ENCODE measurements at regions not wholly inside any gene's neighbourhood (a gene's known extent, or its start where the extent isn't known, plus 50 kb on each side); places are given as distances from the start of the nearest gene placed in this dataset.
A peak's percentile ranks its signal among the peaks of the same experiment; 100 is the strongest.

DNA sequence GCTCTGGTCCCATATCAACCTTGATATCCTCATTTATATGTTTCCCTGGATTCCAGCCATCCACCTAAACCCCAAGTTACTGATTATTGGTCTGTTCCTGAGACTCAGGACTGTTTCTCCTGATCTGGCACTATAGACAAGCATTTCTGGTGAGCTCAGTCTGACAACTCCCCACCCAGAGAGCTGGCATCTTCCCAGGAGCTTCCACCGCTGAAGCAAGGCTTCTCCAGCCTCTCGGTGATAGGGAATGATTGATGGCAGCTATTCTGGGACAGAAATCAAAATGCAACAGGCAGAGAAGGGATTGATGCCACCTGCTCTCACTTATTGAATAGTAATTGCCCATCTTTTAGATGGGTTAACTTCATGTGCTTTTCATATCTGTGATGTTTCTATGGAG, 169.7 kb upstream of the GGTLC1 start:
- no peak for DNase-seq (ENCODE audit: low spot score)
- TF ChIP-seq, protein P1, sequence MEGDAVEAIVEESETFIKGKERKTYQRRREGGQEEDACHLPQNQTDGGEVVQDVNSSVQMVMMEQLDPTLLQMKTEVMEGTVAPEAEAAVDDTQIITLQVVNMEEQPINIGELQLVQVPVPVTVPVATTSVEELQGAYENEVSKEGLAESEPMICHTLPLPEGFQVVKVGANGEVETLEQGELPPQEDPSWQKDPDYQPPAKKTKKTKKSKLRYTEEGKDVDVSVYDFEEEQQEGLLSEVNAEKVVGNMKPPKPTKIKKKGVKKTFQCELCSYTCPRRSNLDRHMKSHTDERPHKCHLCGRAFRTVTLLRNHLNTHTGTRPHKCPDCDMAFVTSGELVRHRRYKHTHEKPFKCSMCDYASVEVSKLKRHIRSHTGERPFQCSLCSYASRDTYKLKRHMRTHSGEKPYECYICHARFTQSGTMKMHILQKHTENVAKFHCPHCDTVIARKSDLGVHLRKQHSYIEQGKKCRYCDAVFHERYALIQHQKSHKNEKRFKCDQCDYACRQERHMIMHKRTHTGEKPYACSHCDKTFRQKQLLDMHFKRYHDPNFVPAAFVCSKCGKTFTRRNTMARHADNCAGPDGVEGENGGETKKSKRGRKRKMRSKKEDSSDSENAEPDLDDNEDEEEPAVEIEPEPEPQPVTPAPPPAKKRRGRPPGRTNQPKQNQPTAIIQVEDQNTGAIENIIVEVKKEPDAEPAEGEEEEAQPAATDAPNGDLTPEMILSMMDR (IDR thresholded peaks at IDR 0.05), result no peak
- Histone ChIP-seq H3K4me3 (no peak overlapping the region), H3K9me3 (peaks cover 0 to 5% of the 10 kb centered on the region in 2 donors), H3K27ac (no peak overlapping the region), H3K27me3 (no peaks in the 10 kb centered on the region), H3K4me1 (no peaks in the 10 kb centered on the region), H3K36me3 (no peaks in the 10 kb centered on the region)

DNA sequence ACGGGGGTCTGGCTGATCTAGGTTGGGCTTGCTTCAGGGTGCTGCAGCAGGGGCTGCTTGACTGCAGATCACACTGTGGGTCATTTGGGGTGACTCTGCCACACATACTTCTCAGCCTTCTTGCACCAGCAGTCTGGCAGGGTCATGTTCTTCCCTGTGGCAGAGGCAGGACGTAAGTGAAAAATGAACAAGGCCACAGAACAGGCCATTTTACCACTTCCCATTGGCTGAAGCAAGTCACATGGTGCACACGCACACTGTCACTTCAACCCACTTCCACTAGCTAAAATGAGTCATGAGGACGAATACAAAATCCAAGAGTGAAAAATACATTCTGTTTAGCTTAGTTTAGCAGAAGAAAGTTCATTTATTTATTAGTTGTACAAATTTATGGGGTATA, 168.6 kb upstream of the GGTLC1 start:
- Histone ChIP-seq H3K36me3 (no peaks in the 10 kb centered on the region), H3K27me3 (no peaks in the 10 kb centered on the region), H3K4me3 (no peak overlapping the region), H3K27ac (no peak overlapping the region), H3K4me1 (no peaks in the 10 kb centered on the region), H3K9me3 (no peaks in the 10 kb centered on the region)
- TF ChIP-seq, protein P1 (IDR thresholded peaks at IDR 0.05), result no peak
- DNase-seq (ENCODE audit: low spot score), result no peak

DNA sequence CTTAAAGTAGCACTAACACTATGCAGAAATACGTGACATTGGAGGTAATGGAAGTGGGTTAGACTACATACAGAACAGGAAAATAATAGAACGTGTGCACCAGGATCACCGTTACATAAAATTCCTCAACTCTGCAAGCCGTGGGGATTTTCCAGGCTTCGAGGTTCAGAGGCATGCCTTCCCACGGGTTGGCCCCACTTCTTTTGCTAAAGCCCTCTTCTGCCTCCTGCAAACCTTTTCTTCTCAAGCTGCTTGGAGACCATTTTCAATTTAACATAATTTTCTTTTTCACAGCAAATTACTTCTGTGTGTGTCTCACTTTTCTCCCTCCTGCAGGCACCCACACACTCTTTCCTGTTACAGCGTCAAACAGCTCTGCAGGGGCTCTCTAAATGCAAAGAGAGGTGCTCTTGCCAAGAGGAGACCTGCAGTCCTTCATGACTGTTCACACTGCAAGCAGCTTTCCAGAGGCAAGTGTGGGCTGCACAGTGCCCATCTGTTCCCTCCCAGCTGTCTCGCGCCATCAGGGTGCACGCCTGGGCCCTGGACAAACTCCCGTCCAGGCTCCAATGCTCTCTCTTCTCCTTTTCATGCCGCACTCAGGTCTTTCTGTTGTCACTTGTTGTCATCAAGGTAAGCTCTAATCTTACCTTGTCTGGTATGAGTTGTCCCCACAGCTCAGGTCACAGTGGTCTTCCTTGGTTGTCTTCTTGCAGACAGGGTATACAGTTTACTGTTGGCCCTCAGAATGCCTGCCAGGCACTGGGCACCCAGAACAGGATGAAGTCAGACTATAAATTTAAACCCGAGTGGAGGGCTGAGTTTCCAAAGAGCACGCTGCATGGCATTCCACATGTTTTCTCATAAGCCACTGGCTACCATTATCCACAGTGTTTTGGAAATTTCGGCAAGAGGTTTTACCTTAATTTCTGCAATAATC, 164.8 kb upstream of the GGTLC1 start:
- Histone ChIP-seq H3K36me3 (no peaks in the 10 kb centered on the region), H3K9me3 (no peaks in the 10 kb centered on the region), H3K4me1 (no peaks in the 10 kb centered on the region), H3K27me3 (no peaks in the 10 kb centered on the region), H3K27ac (no peak overlapping the region), H3K4me3 (no peak overlapping the region)
- peak; percentile 50 for DNase-seq (ENCODE audit: low spot score)
- TF ChIP-seq, protein P1 (IDR thresholded peaks at IDR 0.05), result no peak

DNA sequence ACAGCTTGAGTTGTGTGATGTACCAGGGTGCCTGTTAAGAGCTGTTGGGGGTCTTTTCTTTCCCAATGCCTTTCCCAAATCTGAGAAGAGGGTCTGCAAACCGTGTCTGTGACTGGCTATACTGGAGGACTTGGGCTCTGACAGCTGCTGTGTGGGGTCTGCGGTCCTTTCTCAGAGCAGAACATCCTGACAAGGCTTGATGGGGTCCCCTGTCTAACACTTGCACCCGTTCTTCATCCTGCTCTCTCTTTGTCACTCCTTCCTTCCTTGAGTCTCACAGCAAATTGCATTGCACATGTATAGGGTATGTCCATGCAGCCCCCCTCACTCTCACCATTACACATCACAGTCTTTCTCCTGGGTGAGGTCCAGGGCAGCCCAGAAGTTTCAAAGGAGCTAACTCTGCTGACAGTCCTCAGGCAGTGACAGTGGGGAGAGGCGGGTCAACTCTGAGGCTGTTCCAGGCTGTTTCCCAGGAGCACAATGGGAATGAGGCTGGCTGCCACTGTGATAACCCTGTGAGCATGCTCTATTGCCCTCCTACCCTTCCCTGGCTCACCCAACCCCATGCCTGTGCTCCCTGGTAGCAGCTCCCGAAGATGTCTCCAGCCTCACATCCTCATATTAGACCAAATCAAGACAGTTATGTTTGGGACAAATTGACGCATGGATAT, 163.2 kb upstream of the GGTLC1 start:
- no peak overlapping the region for H3K27ac ChIP-seq
- peak; percentile 32 for DNase-seq (ENCODE audit: low spot score)
- no peaks in the 10 kb centered on the region for H3K36me3 ChIP-seq
- no peaks in the 10 kb centered on the region for H3K4me1 ChIP-seq
- H3K4me3 ChIP-seq, result no peak overlapping the region
- no peaks in the 10 kb centered on the region for H3K27me3 ChIP-seq
- TF ChIP-seq, protein P1 (IDR thresholded peaks at IDR 0.05), result no peak
- H3K9me3 ChIP-seq, result no peaks in the 10 kb centered on the region

DNA sequence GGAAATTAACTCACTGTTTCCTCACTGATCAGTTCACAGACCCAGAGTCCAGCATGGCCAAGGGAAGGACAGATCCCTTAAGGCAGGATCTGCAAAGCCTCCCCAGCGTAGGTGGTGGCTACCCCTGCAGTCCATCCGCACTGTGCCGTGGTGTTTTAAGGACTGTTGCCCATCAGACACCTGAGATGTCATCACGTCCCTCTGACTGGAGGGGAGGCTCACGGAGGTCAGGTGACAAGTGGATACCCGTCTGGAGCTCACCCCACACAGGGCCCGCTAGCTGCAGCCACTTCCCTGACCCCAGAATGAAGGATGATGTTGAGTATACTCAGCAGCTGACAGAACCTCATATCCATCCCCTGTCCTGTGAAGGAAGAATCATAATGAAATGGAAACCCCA, 161.8 kb upstream of the GGTLC1 start:
- peak; percentile 16 for DNase-seq (ENCODE audit: low spot score)
- no peak overlapping the region for H3K27ac ChIP-seq
- no peaks in the 10 kb centered on the region for H3K4me1 ChIP-seq
- H3K36me3 ChIP-seq, result no peaks in the 10 kb centered on the region
- no peak overlapping the region for H3K4me3 ChIP-seq
- TF ChIP-seq, protein P1 (IDR thresholded peaks at IDR 0.05), result no peak
- no peaks in the 10 kb centered on the region for H3K27me3 ChIP-seq
- no peaks in the 10 kb centered on the region for H3K9me3 ChIP-seq
